ENCODE measurements at regions not wholly inside any gene's neighbourhood (a gene's known extent, or its start where the extent isn't known, plus 50 kb on each side); places are given as distances from the start of the nearest gene placed in this dataset.

DNA sequence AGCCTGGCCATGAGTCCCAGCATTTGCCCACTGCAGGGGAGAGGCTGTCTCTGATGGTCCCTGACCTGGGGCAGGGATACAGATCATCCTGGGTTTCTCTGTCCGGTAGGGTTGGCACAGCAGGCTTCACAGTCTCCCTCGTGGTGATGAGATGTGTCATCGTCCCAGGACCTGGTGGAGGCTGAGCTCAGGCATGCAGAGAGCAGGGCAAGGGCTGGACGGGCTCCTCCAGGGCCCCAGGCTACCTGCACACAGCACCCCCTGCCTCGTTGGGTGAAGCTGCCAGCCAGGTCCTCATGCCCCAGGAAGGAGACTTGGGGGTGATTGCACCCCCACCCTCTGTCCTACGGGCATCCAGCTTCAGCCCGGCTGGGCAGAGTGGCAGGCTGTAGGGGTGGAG, 155.8 kb upstream of the GSE1 start:
- TF ChIP-seq, protein P1, sequence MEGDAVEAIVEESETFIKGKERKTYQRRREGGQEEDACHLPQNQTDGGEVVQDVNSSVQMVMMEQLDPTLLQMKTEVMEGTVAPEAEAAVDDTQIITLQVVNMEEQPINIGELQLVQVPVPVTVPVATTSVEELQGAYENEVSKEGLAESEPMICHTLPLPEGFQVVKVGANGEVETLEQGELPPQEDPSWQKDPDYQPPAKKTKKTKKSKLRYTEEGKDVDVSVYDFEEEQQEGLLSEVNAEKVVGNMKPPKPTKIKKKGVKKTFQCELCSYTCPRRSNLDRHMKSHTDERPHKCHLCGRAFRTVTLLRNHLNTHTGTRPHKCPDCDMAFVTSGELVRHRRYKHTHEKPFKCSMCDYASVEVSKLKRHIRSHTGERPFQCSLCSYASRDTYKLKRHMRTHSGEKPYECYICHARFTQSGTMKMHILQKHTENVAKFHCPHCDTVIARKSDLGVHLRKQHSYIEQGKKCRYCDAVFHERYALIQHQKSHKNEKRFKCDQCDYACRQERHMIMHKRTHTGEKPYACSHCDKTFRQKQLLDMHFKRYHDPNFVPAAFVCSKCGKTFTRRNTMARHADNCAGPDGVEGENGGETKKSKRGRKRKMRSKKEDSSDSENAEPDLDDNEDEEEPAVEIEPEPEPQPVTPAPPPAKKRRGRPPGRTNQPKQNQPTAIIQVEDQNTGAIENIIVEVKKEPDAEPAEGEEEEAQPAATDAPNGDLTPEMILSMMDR (conservative IDR thresholded peaks at IDR 0.05) = no peak
- H3K56ac ChIP-seq (ENCODE audit: insufficient read length, low read depth, low read length) = no peak overlapping the region
- no peak overlapping the region for H3K14ac ChIP-seq (ENCODE audit: insufficient read depth, low read length)
- H3T11ph ChIP-seq (ENCODE audit: low read length) = no peak overlapping the region
- H4K91ac ChIP-seq (ENCODE audit: insufficient read length, low read depth, low read length) = no peak overlapping the region
- no CpG with 5 or more reads among the region's 7 CpGs for WGBS (ENCODE audit: extremely low coverage, insufficient read length, low lambda C conversion rate)
- no peaks in the 10 kb centered on the region for H4K20me1 ChIP-seq (ENCODE audit: control insufficient read depth, insufficient read depth, insufficient read length)
- no peak overlapping the region for H3K23ac ChIP-seq (ENCODE audit: insufficient read length, low read depth, low read length)
- H2BK120ac ChIP-seq (ENCODE audit: low read depth, low read length, poor library complexity, severe bottlenecking) = no peak overlapping the region
- no peak overlapping the region for H2BK12ac ChIP-seq (ENCODE audit: insufficient read length, low read depth, low read length)
- no peak overlapping the region for H3K4me3 Mint-ChIP-seq
- no peak overlapping the region for H2BK5ac ChIP-seq (ENCODE audit: insufficient read length, low read length)
- H2AK5ac ChIP-seq (ENCODE audit: insufficient read length, low read length) = no peak overlapping the region
- H2AFZ ChIP-seq (ENCODE audit: low read length) = no peak overlapping the region
- H3K79me2 ChIP-seq (ENCODE audit: insufficient read depth, low read length) = no peaks in the 10 kb centered on the region
- peaks cover 8% of the 10 kb centered on the region for H3K4me1 ChIP-seq (ENCODE audit: insufficient read depth, low read length)
- no peaks in the 10 kb centered on the region; the same call in 1 of the 2 replicates for H3K27me3 ChIP-seq (ENCODE audit: insufficient read depth, low read length)
- no peak overlapping the region for H2BK20ac ChIP-seq (ENCODE audit: low read depth, low read length, poor library complexity, severe bottlenecking)
- DNase-seq = no peak
- H3K23me2 ChIP-seq (ENCODE audit: insufficient read length, low read depth, low read length, poor library complexity, severe bottlenecking) = peaks cover 8% of the 10 kb centered on the region
- H3K18ac ChIP-seq (ENCODE audit: insufficient read length, low read depth, low read length) = no peak overlapping the region
- H3K4me2 ChIP-seq (ENCODE audit: insufficient read depth, insufficient read length, low read length) = no peak overlapping the region
- H3K27me3 Mint-ChIP-seq (ENCODE audit: low read depth) = peaks cover 72% of the 10 kb centered on the region
- no peaks in the 10 kb centered on the region for H3K36me3 Mint-ChIP-seq (ENCODE audit: insufficient read depth in 1 of 3, low read depth in 3 of 3)
- H3K9ac ChIP-seq (ENCODE audit: extremely low read depth, insufficient read length, low read length) = no peak overlapping the region
- H4K5ac ChIP-seq (ENCODE audit: insufficient read length, low read depth, low read length) = no peak overlapping the region
- H3K9me3 ChIP-seq (ENCODE audit: control insufficient read depth, low read depth, low read length) = no peaks in the 10 kb centered on the region
- H3K27ac ChIP-seq (ENCODE audit: insufficient read length, low read depth, low read length) = no peak overlapping the region
- H4K8ac ChIP-seq (replicated peaks; ENCODE audit: insufficient read length, low read depth, low read length) = no peak overlapping the region
- H3K27ac Mint-ChIP-seq = no peak overlapping the region
- no peak overlapping the region for H3K4ac ChIP-seq (ENCODE audit: low read depth, low read length)
- no peaks in the 10 kb centered on the region for H3K79me1 ChIP-seq (ENCODE audit: insufficient read depth, low read depth, low read length, poor library complexity, severe bottlenecking)
- H3K9me3 Mint-ChIP-seq = no peaks in the 10 kb centered on the region
- no peak overlapping the region for H2BK15ac ChIP-seq (ENCODE audit: low read depth, low read length)
- H3K4me1 Mint-ChIP-seq = peaks cover 43 to 60% of the 10 kb centered on the region in 2 experiments

All from H9 (cell line).